ENCODE measurements at regions not wholly inside any gene's neighbourhood (a gene's known extent, or its start where the extent isn't known, plus 50 kb on each side); places are given as distances from the start of the nearest gene placed in this dataset.

GRCh38 chr14:81655423-81656314 lies 122.0 kb upstream of the SEL1L start:
- H3K4me3 ChIP-seq (ENCODE audit: low read depth, low read length, poor library complexity, severe bottlenecking) = no peak overlapping the region
- DNase-seq (ENCODE audit: low spot score) = peak; percentile 10
- no peak overlapping the region for H3K4me2 ChIP-seq (ENCODE audit: low read length)
- H3K27ac ChIP-seq (ENCODE audit: low read depth, low read length, poor library complexity, severe bottlenecking) = no peak overlapping the region
- no TSS peak for BruUV-seq (replicated peaks)
- no peaks in the 10 kb centered on the region for H4K20me1 ChIP-seq (ENCODE audit: insufficient read depth, low read length)
- no peaks in the 10 kb centered on the region; the same call in 1 of the 2 replicates for H3K9me2 ChIP-seq (ENCODE audit: insufficient read depth, low read length)
- no peak for TF ChIP-seq EZH2phosphoT487 (IDR thresholded peaks at IDR 0.05; ENCODE audit: borderline replicate concordance, low read depth, low read length)
- TF ChIP-seq CTCF (conservative IDR thresholded peaks at IDR 0.05; ENCODE audit: low read length) = no peak
- no peaks in the 10 kb centered on the region for H3K79me2 ChIP-seq (ENCODE audit: insufficient read depth, low read depth, low read length)
- ChIA-PET CTCF (ENCODE audit: unreplicated experiment) (no interaction called here), POLR2A (interaction anchor here (0.6 to 0.7 kb wide), 2 partner anchors 27 to 1403 kb away, joined by 3 to 4 read pairs; no protein-coding TSS in a partner anchor)
- H3K9me3 ChIP-seq (ENCODE audit: low read length) = no peaks in the 10 kb centered on the region
- intact Hi-C loops (cut with micrococcal nuclease; ENCODE audit: unreplicated experiment) = no loop called here
- H2AFZ ChIP-seq (ENCODE audit: low read length) = no peak overlapping the region; the same call in 1 of the 2 replicates
- H3K36me3 ChIP-seq (ENCODE audit: insufficient read depth, low read length) = no peaks in the 10 kb centered on the region
- H3K4me1 ChIP-seq (ENCODE audit: insufficient read depth, low read length, poor library complexity, severe bottlenecking) = no peaks in the 10 kb centered on the region

DNA sequence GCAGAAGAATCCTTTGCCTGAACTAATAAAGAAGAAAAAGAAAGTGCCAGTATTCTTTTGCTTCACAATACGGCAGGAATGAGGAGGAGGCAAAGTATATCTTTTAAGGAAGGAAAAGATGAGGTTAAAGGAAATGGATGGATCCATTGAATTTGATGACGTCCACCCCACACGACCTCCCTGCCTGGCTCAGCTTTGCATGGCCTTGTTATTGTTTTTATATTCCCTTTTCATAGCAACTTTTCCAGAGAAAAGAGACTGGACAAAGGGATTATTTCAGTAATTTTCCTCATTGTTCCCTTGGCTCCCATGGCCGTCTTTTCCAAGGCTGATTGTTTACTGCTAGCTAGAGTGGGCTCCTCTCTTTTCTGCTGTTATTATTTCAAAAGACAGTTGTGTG lies 123.2 kb upstream of the SEL1L start:
- POLR2A ChIA-PET = interaction anchor here (0.7 kb wide), 1 partner anchor 28 kb away, joined by 4 read pairs; no protein-coding TSS in a partner anchor
- Histone ChIP-seq H3K27ac (ENCODE audit: low read depth, low read length, poor library complexity, severe bottlenecking) (no peak overlapping the region), H3K4me1 (ENCODE audit: insufficient read depth, low read length, poor library complexity, severe bottlenecking) (no peaks in the 10 kb centered on the region), H3K36me3 (ENCODE audit: insufficient read depth, low read length) (no peaks in the 10 kb centered on the region), H3K4me2 (ENCODE audit: low read length) (no peak overlapping the region), H4K20me1 (ENCODE audit: insufficient read depth, low read length) (no peaks in the 10 kb centered on the region), H2AFZ (ENCODE audit: low read length) (no peak overlapping the region), H3K4me3 (ENCODE audit: low read depth, low read length, poor library complexity, severe bottlenecking) (no peak overlapping the region), H3K9me2 (ENCODE audit: insufficient read depth, low read length) (no peaks in the 10 kb centered on the region; the same call in 1 of the 2 replicates), H3K79me2 (ENCODE audit: insufficient read depth, low read depth, low read length) (no peaks in the 10 kb centered on the region), H3K9me3 (ENCODE audit: low read length) (no peaks in the 10 kb centered on the region)
- CTCF ChIA-PET (ENCODE audit: unreplicated experiment) = no interaction called here
- no peak for TF ChIP-seq CTCF (conservative IDR thresholded peaks at IDR 0.05; ENCODE audit: low read length)
- intact Hi-C loops (cut with micrococcal nuclease; ENCODE audit: unreplicated experiment) = no loop called here
- DNase-seq (ENCODE audit: low spot score) = no peak
- no TSS peak for BruUV-seq (replicated peaks)

- Histone ChIP-seq H3K9me3 (ENCODE audit: low read length) (no peaks in the 10 kb centered on the region), H3K9me2 (ENCODE audit: insufficient read depth, low read length) (no peaks in the 10 kb centered on the region; the same call in 1 of the 2 replicates), H3K4me3 (ENCODE audit: low read depth, low read length, poor library complexity, severe bottlenecking) (no peak overlapping the region), H3K79me2 (ENCODE audit: insufficient read depth, low read depth, low read length) (no peaks in the 10 kb centered on the region), H2AFZ (ENCODE audit: low read length) (no peak overlapping the region), H4K20me1 (ENCODE audit: insufficient read depth, low read length) (no peaks in the 10 kb centered on the region), H3K4me2 (ENCODE audit: low read length) (no peak overlapping the region), H3K36me3 (ENCODE audit: insufficient read depth, low read length) (no peaks in the 10 kb centered on the region), H3K4me1 (ENCODE audit: insufficient read depth, low read length, poor library complexity, severe bottlenecking) (no peaks in the 10 kb centered on the region), H3K27ac (ENCODE audit: low read depth, low read length, poor library complexity, severe bottlenecking) (no peak overlapping the region)
- ChIA-PET POLR2A (interaction anchor here (1.2 kb wide), 1 partner anchor 13 kb away, joined by 3 read pairs; no protein-coding TSS in a partner anchor), CTCF (ENCODE audit: unreplicated experiment) (no interaction called here)
- intact Hi-C loops (cut with micrococcal nuclease; ENCODE audit: unreplicated experiment) = no loop called here
- DNase-seq (ENCODE audit: low spot score) = no peak
- TF ChIP-seq EZH2phosphoT487 (IDR thresholded peaks at IDR 0.05; ENCODE audit: borderline replicate concordance, low read depth, low read length) (no peak), CTCF (conservative IDR thresholded peaks at IDR 0.05; ENCODE audit: low read length) (no peak)
- BruUV-seq (replicated peaks) = no TSS peak
Observed at GRCh38 chr14:81662066-81662465, 128.4 kb upstream of the SEL1L start.

Measured in OCI-LY7 (cell line).